Spleen (tissue), 11 donors: ENCODE measurements at regions not wholly inside any gene's neighbourhood (a gene's known extent, or its start where the extent isn't known, plus 50 kb on each side); places are given as distances from the start of the nearest gene placed in this dataset.

Experiments
- DNase-seq: peaks from one replicate; pipeline ENCODE4 v3.0.0-alpha.2; 2020
- H3K27ac ChIP-seq, 8 donors: fragments of 200-600 bp; sonication (generic) in 7 of 8; 1 replicate in 4 of 8; 2 replicates in 4 of 8; pipeline versions ENCODE4 v1.5.0 to v1.8.0; 2016 to 2021; ENCODE audit warnings: inconsistent platforms in 4 of 8, mild to moderate bottlenecking in 4 of 8, moderate library complexity in 1 of 8
- H3K27me3 ChIP-seq, 7 donors: fragments of 200-600 bp; sonication (generic) in 6 of 7; replicated peaks in 1 of 7; 1 replicate in 4 of 7; 2 replicates in 3 of 7; pipeline versions ENCODE4 v1.5.0 to v1.8.0; 2016 to 2021; ENCODE audit warnings: inconsistent platforms in 3 of 7, mild to moderate bottlenecking in 1 of 7
- H3K36me3 ChIP-seq, 6 donors: fragments of 200-600 bp; sonication (generic) in 5 of 6; 1 replicate in 4 of 6; 2 replicates in 2 of 6; pipeline versions ENCODE4 v1.5.0 to v1.8.0; 2016 to 2021; ENCODE audit warnings: inconsistent platforms in 2 of 6
- H3K4me1 ChIP-seq, 6 donors: fragments of 200-600 bp; sonication (generic) in 5 of 6; 1 replicate in 3 of 6; 2 replicates in 3 of 6; pipeline versions ENCODE4 v1.5.0 to v1.8.0; 2016 to 2021; ENCODE audit warnings: inconsistent platforms in 3 of 6
- H3K4me3 ChIP-seq, 8 donors: fragments of 200-600 bp; sonication (generic) in 7 of 8; 1 replicate in 4 of 8; 2 replicates in 4 of 8; pipeline versions ENCODE4 v1.5.0 to v1.8.0; 2016 to 2021; ENCODE audit warnings: inconsistent platforms in 4 of 8, mild to moderate bottlenecking in 4 of 8, moderate library complexity in 2 of 8
- H3K9me3 ChIP-seq, 8 donors: fragments of 200-600 bp; sonication (generic) in 7 of 8; 1 replicate in 4 of 8; 2 replicates in 4 of 8; pipeline versions ENCODE4 v1.5.0 to v1.8.0; 2016 to 2021; ENCODE audit warnings: inconsistent platforms in 4 of 8
- CTCF ChIP-seq, 11 experiments: fragments of 200-600 bp in 7 of 11; fragments of 450-650 bp in 4 of 11; sonication (generic) in 4 of 11; IDR thresholded peaks in 8 of 11; conservative IDR thresholded peaks in 3 of 11; 1 replicate in 7 of 11; 2 replicates in 4 of 11; pipeline versions ENCODE4 v1.4.0 to v1.8.0; 2016 to 2021; ENCODE audit warnings: antibody characterized with exemption in 11 of 11, inconsistent platforms in 4 of 11, mild to moderate bottlenecking in 1 of 11
- POLR2A ChIP-seq, 3 donors: fragments of 450-650 bp; IDR thresholded peaks; one replicate each; pipeline ENCODE4 v1.5.1; 2017; ENCODE audit warnings: antibody characterized with exemption in 3 of 3, mild to moderate bottlenecking in 1 of 3
- POLR2AphosphoS5 ChIP-seq, 3 donors: sonication (generic); formaldehyde crosslinking; IDR thresholded peaks; one replicate each; pipeline ENCODE4 v1.5.1; 2017; ENCODE audit warnings: antibody characterized with exemption in 3 of 3
- WGBS, 5 donors: extraction: QIAGEN DNeasy Blood & Tissue Kit in 3 of 5; methylation state at CpG; one replicate each; pipeline versions ENCODE4 v1.1.5 to v1.1.7; 2013 to 2018; 5-methylcytosine and 5-hydroxymethylcytosine counted together
- intact Hi-C: fragments of 100-400 bp; cut with DNase I; formaldehyde crosslinking; loops from one replicate; pipeline ENCODE4 v1.15.0; 2023; ENCODE audit warnings: low total_unique reads
- donor health status: healthy with polysubstance abuse.
- donor health status: DM: no; HTN: no; CAD: no; lungs with moderate emphysema.
- donor health status: DM: no; HTN: no; CAD: no.
- donor health status: Bipolar disorder and iron deficiency.
- donor health status: healthy.
- donor health status: DM: no; HTN: no; CAD: no.
- donor health status: DM: yes; HTN: yes; CAD: no.

- intact Hi-C loops: no loop called here
- no peak overlapping the region for H3K27ac ChIP-seq
- TF ChIP-seq POLR2AphosphoS5 (IDR thresholded peaks at IDR 0.05): no peak
- no peak for TF ChIP-seq CTCF (IDR thresholded peaks at IDR 0.05 in 8 of 11, conservative IDR thresholded peaks at IDR 0.05 in 3 of 11)
- no peak for TF ChIP-seq POLR2A (IDR thresholded peaks at IDR 0.05)
- no peaks in the 10 kb centered on the region for H3K27me3 ChIP-seq
- H3K4me1 ChIP-seq: peaks cover 25 to 79% (median 42%) of the 10 kb centered on the region in 6 donors
- no peak for DNase-seq
- WGBS, 5 donors: 78 to 88% (median 88%) methylated on average over 3 of the region's 3 CpGs
- H3K9me3 ChIP-seq: no peaks in the 10 kb centered on the region
- H3K4me3 ChIP-seq: no peak overlapping the region
- H3K36me3 ChIP-seq: no peaks in the 10 kb centered on the region
These were observed 383.1 kb upstream of the KLF4 start for GRCh38 chr9:107872457-107873192.

GRCh38 chr9:107870927-107871680 is 381.5 kb upstream of the KLF4 start:
- no peaks in the 10 kb centered on the region for H3K36me3 ChIP-seq
- intact Hi-C loops: no loop called here
- H3K4me3 ChIP-seq: no peak overlapping the region
- no peaks in the 10 kb centered on the region for H3K27me3 ChIP-seq
- DNase-seq: no peak
- no peak for TF ChIP-seq POLR2AphosphoS5 (IDR thresholded peaks at IDR 0.05)
- TF ChIP-seq CTCF (IDR thresholded peaks at IDR 0.05 in 8 of 11, conservative IDR thresholded peaks at IDR 0.05 in 3 of 11): no peak
- no peak for TF ChIP-seq POLR2A (IDR thresholded peaks at IDR 0.05)
- WGBS, 5 donors: 71 to 88% (median 77%) methylated on average over 3 of the region's 3 CpGs
- H3K27ac ChIP-seq: no peak overlapping the region
- no peaks in the 10 kb centered on the region for H3K9me3 ChIP-seq
- H3K4me1 ChIP-seq: peaks cover 30 to 90% (median 51%) of the 10 kb centered on the region in 6 donors

- DNase-seq: no peak
- peaks cover 26 to 83% (median 42%) of the 10 kb centered on the region in 6 donors for H3K4me1 ChIP-seq
- intact Hi-C loops: no loop called here
- H3K4me3 ChIP-seq: no peak overlapping the region
- no peaks in the 10 kb centered on the region for H3K36me3 ChIP-seq
- TF ChIP-seq POLR2AphosphoS5 (IDR thresholded peaks at IDR 0.05) (no peak), CTCF (IDR thresholded peaks at IDR 0.05 in 8 of 11, conservative IDR thresholded peaks at IDR 0.05 in 3 of 11) (no peak), POLR2A (IDR thresholded peaks at IDR 0.05) (no peak)
- 78 to 89% (median 82%) methylated on average over 6 of the region's 6 CpGs for WGBS, 5 donors
- no peaks in the 10 kb centered on the region for H3K9me3 ChIP-seq
- H3K27ac ChIP-seq: no peak overlapping the region
- no peaks in the 10 kb centered on the region for H3K27me3 ChIP-seq
These were observed 380.7 kb upstream of the KLF4 start for GRCh38 chr9:107870221-107870620.

GRCh38 chr9:107869111-107869510 is 379.5 kb upstream of the KLF4 start:
- H3K27me3 ChIP-seq: no peaks in the 10 kb centered on the region
- DNase-seq: no peak
- no peaks in the 10 kb centered on the region for H3K9me3 ChIP-seq
- H3K27ac ChIP-seq: peak overlapping the region in 3 of 8 donors; percentile 76 to 84 (median 79)
- TF ChIP-seq POLR2A (IDR thresholded peaks at IDR 0.05) (no peak), CTCF (IDR thresholded peaks at IDR 0.05 in 8 of 11, conservative IDR thresholded peaks at IDR 0.05 in 3 of 11) (no peak), POLR2AphosphoS5 (IDR thresholded peaks at IDR 0.05) (no peak)
- 76 to 91% (median 89%) methylated on average over 3 of the region's 3 CpGs for WGBS, 5 donors
- no peak overlapping the region for H3K4me3 ChIP-seq
- H3K36me3 ChIP-seq: no peaks in the 10 kb centered on the region
- peaks cover 16 to 72% (median 31%) of the 10 kb centered on the region in 6 donors for H3K4me1 ChIP-seq
- intact Hi-C loops: no loop called here
